ENCODE measurements at regions not wholly inside any gene's neighbourhood (a gene's known extent, or its start where the extent isn't known, plus 50 kb on each side); places are given as distances from the start of the nearest gene placed in this dataset.

- ChIA-PET CTCF (no interaction called here), POLR2A (no interaction called here)
- Mint-ChIP-seq H3K9me3 (peaks cover 33% of the 10 kb centered on the region), H3K27ac (no peak overlapping the region), H3K4me3 (no peak overlapping the region), H3K4me1 (no peaks in the 10 kb centered on the region), H3K27me3 (ENCODE audit: low read depth) (no peaks in the 10 kb centered on the region; the same call in 1 of the 2 replicates), H3K36me3 (peaks cover 6% of the 10 kb centered on the region)
- no peak for ATAC-seq
- no peak for DNase-seq (ENCODE audit: low spot score)
- TF ChIP-seq ZNF263 (CRISPR knock-in tag; IDR thresholded peaks at IDR 0.05; ENCODE audit: low read depth) (no peak), NFATC4 (CRISPR knock-in tag; IDR thresholded peaks at IDR 0.05) (no peak), ZNF512 (CRISPR knock-in tag; IDR thresholded peaks at IDR 0.05; ENCODE audit: borderline replicate concordance) (no peak), IRF2 (CRISPR knock-in tag; IDR thresholded peaks at IDR 0.05; ENCODE audit: borderline replicate concordance, low read depth) (no peak), CTCF (IDR thresholded peaks at IDR 0.05) (no peak), ZSCAN18 (CRISPR knock-in tag; IDR thresholded peaks at IDR 0.05) (no peak), ZNF532 (CRISPR knock-in tag; IDR thresholded peaks at IDR 0.05; ENCODE audit: borderline replicate concordance) (no peak), CBFB (CRISPR knock-in tag; IDR thresholded peaks at IDR 0.05; ENCODE audit: low read depth) (no peak), TP53 (CRISPR knock-in tag; IDR thresholded peaks at IDR 0.05) (no peak), CREM (CRISPR knock-in tag; IDR thresholded peaks at IDR 0.05) (no peak)
Measured at GRCh38 chr4:12747154-12747553, 737.0 kb downstream of the RAB28 start.

- POLR2A ChIA-PET: no interaction called here
- no peak overlapping the region for H3K4me3 Mint-ChIP-seq
- CTCF ChIA-PET: no interaction called here
- TF ChIP-seq GABPB1 (CRISPR knock-in tag; IDR thresholded peaks at IDR 0.05): no peak
- TF ChIP-seq IRF1 (CRISPR knock-in tag; IDR thresholded peaks at IDR 0.05): no peak
- TF ChIP-seq FOXP4 (CRISPR knock-in tag; IDR thresholded peaks at IDR 0.05): no peak
- no peak for TF ChIP-seq FOXP1 (CRISPR knock-in tag; IDR thresholded peaks at IDR 0.05; ENCODE audit: borderline replicate concordance)
- TF ChIP-seq ZNF671 (CRISPR knock-in tag; IDR thresholded peaks at IDR 0.05): no peak
- no peak for TF ChIP-seq ATF1 (CRISPR knock-in tag; IDR thresholded peaks at IDR 0.05)
- TF ChIP-seq JAZF1 (CRISPR knock-in tag; IDR thresholded peaks at IDR 0.05): no peak
- TF ChIP-seq E2F5 (CRISPR knock-in tag; IDR thresholded peaks at IDR 0.05): no peak
- no peak for TF ChIP-seq ATF2 (CRISPR knock-in tag; IDR thresholded peaks at IDR 0.05; ENCODE audit: borderline replicate concordance, low read depth)
- no peak for TF ChIP-seq NFATC4 (CRISPR knock-in tag; IDR thresholded peaks at IDR 0.05)
- TF ChIP-seq FOXJ3 (CRISPR knock-in tag; IDR thresholded peaks at IDR 0.05; ENCODE audit: borderline replicate concordance): no peak
- no peak for TF ChIP-seq ZNF263 (CRISPR knock-in tag; IDR thresholded peaks at IDR 0.05; ENCODE audit: low read depth)
- TF ChIP-seq KAT7 (CRISPR knock-in tag; IDR thresholded peaks at IDR 0.05; ENCODE audit: borderline replicate concordance): no peak
Measured at GRCh38 chr4:12746221-12746620, 737.9 kb downstream of the RAB28 start.

More at GRCh38 chr4:12746221-12746620, 737.9 kb downstream of the RAB28 start:
- Mint-ChIP-seq H3K9me3 (peaks cover 37% of the 10 kb centered on the region), H3K36me3 (peaks cover 8% of the 10 kb centered on the region), H3K27me3 (ENCODE audit: low read depth) (no peaks in the 10 kb centered on the region; the same call in 1 of the 2 replicates), H3K27ac (no peak overlapping the region), H3K4me1 (no peaks in the 10 kb centered on the region)
- no peak for ATAC-seq
- no peak for DNase-seq (ENCODE audit: low spot score)
